ENCODE measurements at regions not wholly inside any gene's neighbourhood (a gene's known extent, or its start where the extent isn't known, plus 50 kb on each side); places are given as distances from the start of the nearest gene placed in this dataset.
A peak's percentile ranks its signal among the peaks of the same experiment; 100 is the strongest.

GRCh38 chr2:126367361-126367760, 288.6 kb upstream of the GYPC start:
- no peak overlapping the region for H3K9ac ChIP-seq (ENCODE audit: insufficient read depth, low read depth, low read length)
- H3K27me3 ChIP-seq (ENCODE audit: control insufficient read depth in 1 of 2, insufficient read depth in 2 of 2, low read length in 2 of 2): no peaks in the 10 kb centered on the region
- no TSS peak for BruUV-seq (replicated peaks)
- H3K4me3 ChIP-seq (replicated peaks in 1 of 3; ENCODE audit: insufficient read depth in 1 of 3, low read depth in 2 of 3, low read length in 3 of 3): no peak overlapping the region
- H3K79me2 ChIP-seq (ENCODE audit: insufficient read depth, low read length): no peaks in the 10 kb centered on the region
- no peaks in the 10 kb centered on the region for H4K20me1 ChIP-seq (ENCODE audit: insufficient read depth, low read length)
- ATAC-seq (no peak), FAIRE-seq (no peak), DNase-seq (ENCODE audit: low spot score) (no peak)
- no peak overlapping the region for H2AFZ ChIP-seq (ENCODE audit: low read length)
- ChIA-PET CTCF (ENCODE audit: low intra/inter-chr PET ratio, low total read pairs) (no interaction called here), POLR2A (no interaction called here)
- peaks cover 9% of the 10 kb centered on the region; the same call in 1 of the 2 replicates for H3K9me3 ChIP-seq (ENCODE audit: low read length)
- no peaks in the 10 kb centered on the region for H3K4me1 ChIP-seq (ENCODE audit: insufficient read depth, low read length)
- H3K4me2 ChIP-seq (ENCODE audit: low read depth, low read length): no peak overlapping the region
- WGBS (ENCODE audit: low lambda C conversion rate): 24% methylated on average over 3 of the region's 3 CpGs
- H3K27ac ChIP-seq (ENCODE audit: extremely low read length, insufficient read depth, low read length): no peak overlapping the region
- in situ Hi-C loops (cut with HindIII; ENCODE audit: extremely low pct_ligation_motif_present, low pct_unique_long_range_greater_than_20kb): no loop called here
- no peak for TF ChIP-seq E2F1 (CRISPR knock-in tag; IDR thresholded peaks at IDR 0.05)
- TF ChIP-seq MAFK (conservative IDR thresholded peaks at IDR 0.05 in 1 of 2, IDR thresholded peaks at IDR 0.05 in 1 of 2; ENCODE audit: low read length in 2 of 2): 0 out of 4 replicates have a peak, but pooled peaks have one; percentile 3 to 4
- H3K36me3 ChIP-seq (replicated peaks in 1 of 2; ENCODE audit: control insufficient read depth in 1 of 2, insufficient read depth in 2 of 2, low read length in 2 of 2): no peaks in the 10 kb centered on the region
- intact Hi-C loops (cut with micrococcal nuclease; ENCODE audit: unreplicated experiment): no loop called here

GRCh38 chr2:126368758-126369157, 287.2 kb upstream of the GYPC start:
- in situ Hi-C loops (cut with HindIII; ENCODE audit: extremely low pct_ligation_motif_present, low pct_unique_long_range_greater_than_20kb) (no loop called here), intact Hi-C loops (cut with micrococcal nuclease; ENCODE audit: unreplicated experiment) (no loop called here)
- Histone ChIP-seq H2AFZ (ENCODE audit: low read length) (no peak overlapping the region), H3K79me2 (ENCODE audit: insufficient read depth, low read length) (no peaks in the 10 kb centered on the region), H3K4me1 (ENCODE audit: insufficient read depth, low read length) (no peaks in the 10 kb centered on the region), H3K27me3 (ENCODE audit: control insufficient read depth in 1 of 2, insufficient read depth in 2 of 2, low read length in 2 of 2) (no peaks in the 10 kb centered on the region), H3K36me3 (replicated peaks in 1 of 2; ENCODE audit: control insufficient read depth in 1 of 2, insufficient read depth in 2 of 2, low read length in 2 of 2) (no peaks in the 10 kb centered on the region), H3K27ac (ENCODE audit: extremely low read length, insufficient read depth, low read length) (no peak overlapping the region), H3K9ac (ENCODE audit: insufficient read depth, low read depth, low read length) (no peak overlapping the region), H3K4me3 (replicated peaks in 1 of 3; ENCODE audit: insufficient read depth in 1 of 3, low read depth in 2 of 3, low read length in 3 of 3) (no peak overlapping the region), H3K9me3 (ENCODE audit: low read length) (peaks cover 23% of the 10 kb centered on the region; the same call in 1 of the 2 replicates), H3K4me2 (ENCODE audit: low read depth, low read length) (no peak overlapping the region), H4K20me1 (ENCODE audit: insufficient read depth, low read length) (no peaks in the 10 kb centered on the region)
- no peak for ATAC-seq
- POLR2A ChIA-PET: no interaction called here
- TF ChIP-seq ZNF431 (CRISPR knock-in tag; IDR thresholded peaks at IDR 0.05; ENCODE audit: borderline replicate concordance, low read depth) (no peak), PLRG1 (conservative IDR thresholded peaks at IDR 0.05) (no peak), ZNF136 (CRISPR knock-in tag; IDR thresholded peaks at IDR 0.05; ENCODE audit: low read depth) (no peak), NFIC (IDR thresholded peaks at IDR 0.05; ENCODE audit: low read length) (no peak), GABPB1 (CRISPR knock-in tag; IDR thresholded peaks at IDR 0.05) (no peak), STAT5B (CRISPR knock-in tag; IDR thresholded peaks at IDR 0.05) (no peak), JDP2 (CRISPR knock-in tag; IDR thresholded peaks at IDR 0.05; ENCODE audit: borderline replicate concordance) (no peak), RNF219 (CRISPR knock-in tag; IDR thresholded peaks at IDR 0.05) (no peak), MATR3 (CRISPR knock-in tag; IDR thresholded peaks at IDR 0.05) (no peak), JUNB (CRISPR knock-in tag; IDR thresholded peaks at IDR 0.05; ENCODE audit: borderline replicate concordance) (no peak), MED1 (CRISPR knock-in tag; IDR thresholded peaks at IDR 0.05) (no peak), HIC2 (CRISPR knock-in tag; IDR thresholded peaks at IDR 0.05; ENCODE audit: low read depth) (no peak), ZKSCAN1 (IDR thresholded peaks at IDR 0.05; ENCODE audit: low read length) (no peak), ZNF749 (CRISPR knock-in tag; IDR thresholded peaks at IDR 0.05; ENCODE audit: borderline replicate concordance) (no peak)
- FAIRE-seq: no peak
- DNase-seq (ENCODE audit: low spot score): no peak
- no TSS peak for BruUV-seq (replicated peaks)
- 5% methylated on average over 2 of the region's 2 CpGs for WGBS (ENCODE audit: low lambda C conversion rate)
- CTCF ChIA-PET (ENCODE audit: low intra/inter-chr PET ratio, low total read pairs): no interaction called here

Measured in HepG2 (cell line).